ENCODE measurements at regions not wholly inside any gene's neighbourhood (a gene's known extent, or its start where the extent isn't known, plus 50 kb on each side); places are given as distances from the start of the nearest gene placed in this dataset.

DNA sequence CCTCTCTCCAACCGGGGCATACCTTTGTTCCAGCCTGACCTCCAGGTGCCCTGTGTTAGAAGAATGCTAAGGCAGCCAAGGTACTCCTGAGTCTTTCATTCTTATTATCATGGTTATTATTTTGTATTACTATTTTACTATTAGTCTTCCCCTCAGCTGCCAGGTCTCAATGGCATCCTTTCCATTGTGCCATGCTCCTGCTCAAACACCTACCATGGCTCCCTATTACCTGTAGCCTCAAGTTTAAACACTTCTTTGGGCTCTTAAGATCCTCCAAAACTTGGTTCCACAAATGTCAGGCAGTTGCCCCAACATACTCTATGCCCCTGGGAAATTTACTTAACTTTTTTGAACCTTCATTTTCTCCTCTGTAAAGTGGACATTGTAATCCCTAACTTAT is 130.4 kb downstream of the CHST1 start:
- TF ChIP-seq, protein P1, sequence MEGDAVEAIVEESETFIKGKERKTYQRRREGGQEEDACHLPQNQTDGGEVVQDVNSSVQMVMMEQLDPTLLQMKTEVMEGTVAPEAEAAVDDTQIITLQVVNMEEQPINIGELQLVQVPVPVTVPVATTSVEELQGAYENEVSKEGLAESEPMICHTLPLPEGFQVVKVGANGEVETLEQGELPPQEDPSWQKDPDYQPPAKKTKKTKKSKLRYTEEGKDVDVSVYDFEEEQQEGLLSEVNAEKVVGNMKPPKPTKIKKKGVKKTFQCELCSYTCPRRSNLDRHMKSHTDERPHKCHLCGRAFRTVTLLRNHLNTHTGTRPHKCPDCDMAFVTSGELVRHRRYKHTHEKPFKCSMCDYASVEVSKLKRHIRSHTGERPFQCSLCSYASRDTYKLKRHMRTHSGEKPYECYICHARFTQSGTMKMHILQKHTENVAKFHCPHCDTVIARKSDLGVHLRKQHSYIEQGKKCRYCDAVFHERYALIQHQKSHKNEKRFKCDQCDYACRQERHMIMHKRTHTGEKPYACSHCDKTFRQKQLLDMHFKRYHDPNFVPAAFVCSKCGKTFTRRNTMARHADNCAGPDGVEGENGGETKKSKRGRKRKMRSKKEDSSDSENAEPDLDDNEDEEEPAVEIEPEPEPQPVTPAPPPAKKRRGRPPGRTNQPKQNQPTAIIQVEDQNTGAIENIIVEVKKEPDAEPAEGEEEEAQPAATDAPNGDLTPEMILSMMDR (IDR thresholded peaks at IDR 0.05; ENCODE audit: insufficient read depth, low read depth, low read length), result no peak
- DNase-seq (ENCODE audit: low read depth), result no peak
- POLR2A ChIA-PET, result no interaction called here
- peaks cover 1% of the 10 kb centered on the region; the same call in 1 of the 2 replicates for H3K27me3 ChIP-seq (ENCODE audit: control insufficient read depth, insufficient read depth, low read length)
- CTCF ChIA-PET, result interaction anchor here (0.5 to 1.2 kb wide), 2 partner anchors 37 to 120 kb away, joined by 3 to 4 read pairs; no protein-coding TSS in a partner anchor
- H3K36me3 ChIP-seq (ENCODE audit: control insufficient read depth, insufficient read depth, low read length), result no peaks in the 10 kb centered on the region
- no peak overlapping the region for H3K4me3 ChIP-seq (ENCODE audit: low read depth, low read length)

DNA sequence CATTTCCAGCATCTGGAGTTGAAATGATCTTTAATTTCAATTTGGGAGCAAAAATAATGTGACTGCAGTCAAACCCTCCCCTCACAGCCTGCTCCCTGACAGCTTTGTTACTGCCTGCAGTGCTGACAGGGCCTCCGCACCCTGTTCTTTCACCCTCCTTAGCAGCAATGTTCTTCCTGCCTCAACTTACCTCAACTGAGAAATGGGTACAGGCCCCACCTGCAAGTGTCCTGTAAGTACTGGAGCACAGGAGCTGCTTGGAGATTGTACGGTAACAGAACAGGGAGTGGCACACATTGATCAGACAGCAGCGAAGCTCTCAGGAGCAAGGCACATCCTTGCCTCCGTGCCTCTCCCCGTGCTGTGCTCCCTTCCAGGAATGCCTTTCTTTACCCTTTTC is 131.3 kb downstream of the CHST1 start:
- ChIA-PET POLR2A (no interaction called here), CTCF (interaction anchor here (0.6 to 1.2 kb wide), 2 partner anchors 121 to 239 kb away, joined by 3 to 4 read pairs; no protein-coding TSS in a partner anchor)
- Histone ChIP-seq H3K27me3 (ENCODE audit: control insufficient read depth, insufficient read depth, low read length) (peaks cover 1% of the 10 kb centered on the region; the same call in 1 of the 2 replicates), H3K36me3 (ENCODE audit: control insufficient read depth, insufficient read depth, low read length) (no peaks in the 10 kb centered on the region), H3K4me3 (ENCODE audit: low read depth, low read length) (no peak overlapping the region)
- TF ChIP-seq, protein P1 (IDR thresholded peaks at IDR 0.05; ENCODE audit: insufficient read depth, low read depth, low read length), result no peak
- no peak for DNase-seq (ENCODE audit: low read depth)

GRCh38 chr11:45532546-45532945 is 132.9 kb downstream of the CHST1 start:
- ChIA-PET CTCF (interaction anchor here (1.2 kb wide), 1 partner anchor 123 kb away, joined by 3 read pairs; no protein-coding TSS in a partner anchor), POLR2A (no interaction called here)
- Histone ChIP-seq H3K36me3 (ENCODE audit: control insufficient read depth, insufficient read depth, low read length) (no peaks in the 10 kb centered on the region), H3K4me3 (ENCODE audit: low read depth, low read length) (no peak overlapping the region), H3K27me3 (ENCODE audit: control insufficient read depth, insufficient read depth, low read length) (peaks cover 1% of the 10 kb centered on the region; the same call in 1 of the 2 replicates)
- no peak for DNase-seq (ENCODE audit: low read depth)
- TF ChIP-seq, protein P1 (IDR thresholded peaks at IDR 0.05; ENCODE audit: insufficient read depth, low read depth, low read length), result no peak

DNA sequence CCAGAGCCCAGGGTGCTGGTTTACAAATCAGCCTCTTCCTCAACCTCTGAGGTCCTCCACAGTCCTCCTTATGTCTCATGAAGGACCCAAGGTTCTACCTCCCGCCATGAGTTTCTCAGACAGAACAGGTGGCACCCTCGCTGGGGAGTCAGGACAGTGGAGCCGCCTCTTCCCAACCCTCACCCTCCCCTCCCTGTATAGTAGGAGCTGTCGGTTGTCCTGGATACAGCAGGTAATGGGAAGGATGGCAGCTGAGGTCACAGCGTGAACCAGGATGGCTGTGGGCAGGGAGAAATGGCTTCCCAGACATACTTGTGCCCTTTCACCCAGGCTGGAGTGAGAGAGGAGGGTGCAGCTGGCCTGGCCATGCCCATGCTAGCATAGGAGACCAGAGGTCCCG is 134.6 kb downstream of the CHST1 start:
- CTCF ChIA-PET, result no interaction called here
- POLR2A ChIA-PET, result no interaction called here
- Histone ChIP-seq H3K27me3 (ENCODE audit: control insufficient read depth, insufficient read depth, low read length) (peaks cover 1% of the 10 kb centered on the region; the same call in 1 of the 2 replicates), H3K4me3 (ENCODE audit: low read depth, low read length) (no peak overlapping the region), H3K36me3 (ENCODE audit: control insufficient read depth, insufficient read depth, low read length) (no peaks in the 10 kb centered on the region)
- DNase-seq (ENCODE audit: low read depth), result no peak
- TF ChIP-seq, protein P1 (IDR thresholded peaks at IDR 0.05; ENCODE audit: insufficient read depth, low read depth, low read length), result no peak

DNA sequence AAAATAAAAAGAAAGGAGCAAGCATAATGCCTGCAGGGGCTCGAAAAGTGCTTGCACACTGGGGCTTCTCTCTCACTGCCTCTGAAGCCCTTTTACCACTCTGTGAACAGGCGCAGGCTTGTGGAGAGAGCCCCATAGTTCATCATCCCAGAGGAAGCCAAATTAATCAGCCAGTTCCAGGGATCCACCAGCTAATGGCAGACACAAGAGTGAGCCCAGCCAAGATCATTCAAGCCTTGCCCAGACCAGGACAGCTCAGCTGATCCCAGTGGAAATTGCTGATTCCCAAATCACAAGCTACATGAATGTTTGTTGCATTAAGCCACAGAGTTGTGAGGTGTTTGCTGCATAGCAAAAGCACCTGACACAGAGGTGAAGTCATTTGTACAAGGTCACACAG is 135.3 kb downstream of the CHST1 start:
- ChIA-PET POLR2A (no interaction called here), CTCF (no interaction called here)
- TF ChIP-seq, protein P1 (IDR thresholded peaks at IDR 0.05; ENCODE audit: insufficient read depth, low read depth, low read length), result no peak
- Histone ChIP-seq H3K36me3 (ENCODE audit: control insufficient read depth, insufficient read depth, low read length) (no peaks in the 10 kb centered on the region), H3K27me3 (ENCODE audit: control insufficient read depth, insufficient read depth, low read length) (peaks cover 1% of the 10 kb centered on the region; the same call in 1 of the 2 replicates), H3K4me3 (ENCODE audit: low read depth, low read length) (no peak overlapping the region)
- no peak for DNase-seq (ENCODE audit: low read depth)

All from BJ (cell line).